HEK293 (cell line): ENCODE measurements at regions not wholly inside any gene's neighbourhood (a gene's known extent, or its start where the extent isn't known, plus 50 kb on each side); places are given as distances from the start of the nearest gene placed in this dataset.

Experiments used
- KLF8 ChIP-seq: fragments of 450-650 bp; formaldehyde crosslinking; IDR thresholded peaks from 2 replicates; pipeline ENCODE4 v1.5.1; 2016; ENCODE audit warnings: missing biosample characterization, missing genetic modification characterization
- ZNF138 ChIP-seq: fragments of 450-650 bp; formaldehyde crosslinking; IDR thresholded peaks from 2 replicates; pipeline ENCODE4 v1.5.1; 2016; ENCODE audit warnings: missing biosample characterization, missing genetic modification characterization, borderline replicate concordance
- ZNF274 ChIP-seq, 2 experiments: fragments of 200-500 bp in 1 of 2; fragments of 450-650 bp in 1 of 2; sonication (Bioruptor generic) in 1 of 2; formaldehyde crosslinking in 1 of 2; IDR thresholded peaks; 2 replicates each; pipeline versions ENCODE4 v1.5.1 to v1.6.1; 2014 to 2016; ENCODE audit warnings: borderline replicate concordance in 1 of 2, inconsistent platforms in 1 of 2, low read length in 1 of 2, missing biosample characterization in 1 of 2, missing genetic modification characterization in 1 of 2
- TF ChIP-seq, protein P1 (sequence below): fragments of 450-650 bp; formaldehyde crosslinking; IDR thresholded peaks from 2 replicates; pipeline ENCODE4 v1.5.1; 2016; ENCODE audit warnings: missing biosample characterization, missing genetic modification characterization

DNA sequence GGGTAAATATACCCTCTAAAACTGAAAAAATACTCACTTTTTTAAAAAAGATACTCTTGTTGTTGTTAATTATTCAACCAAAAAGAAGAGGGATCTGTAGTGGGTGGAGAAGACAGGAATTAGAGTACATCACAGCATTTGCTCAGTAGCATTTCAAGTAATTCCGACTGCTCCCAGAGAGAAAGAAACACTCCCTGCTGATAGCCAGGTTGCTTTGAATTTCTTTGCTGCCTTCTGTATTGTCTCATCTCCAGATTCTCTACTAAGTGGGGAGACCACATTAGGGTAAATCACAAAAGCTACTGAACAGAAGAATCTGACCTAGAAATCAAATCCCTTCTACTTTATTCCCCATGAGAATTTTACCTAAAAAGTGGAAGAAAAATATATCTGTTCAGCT, 661.1 kb downstream of the BRINP3 start:
- TF ChIP-seq ZNF274 (IDR thresholded peaks at IDR 0.05; ENCODE audit: low read length) (no peak), ZNF274 (tag by site-specific recombination; IDR thresholded peaks at IDR 0.05; ENCODE audit: borderline replicate concordance) (no peak), KLF8 (no peak), ZNF138 (tag by site-specific recombination) (no peak)
- TF ChIP-seq, protein P1, sequence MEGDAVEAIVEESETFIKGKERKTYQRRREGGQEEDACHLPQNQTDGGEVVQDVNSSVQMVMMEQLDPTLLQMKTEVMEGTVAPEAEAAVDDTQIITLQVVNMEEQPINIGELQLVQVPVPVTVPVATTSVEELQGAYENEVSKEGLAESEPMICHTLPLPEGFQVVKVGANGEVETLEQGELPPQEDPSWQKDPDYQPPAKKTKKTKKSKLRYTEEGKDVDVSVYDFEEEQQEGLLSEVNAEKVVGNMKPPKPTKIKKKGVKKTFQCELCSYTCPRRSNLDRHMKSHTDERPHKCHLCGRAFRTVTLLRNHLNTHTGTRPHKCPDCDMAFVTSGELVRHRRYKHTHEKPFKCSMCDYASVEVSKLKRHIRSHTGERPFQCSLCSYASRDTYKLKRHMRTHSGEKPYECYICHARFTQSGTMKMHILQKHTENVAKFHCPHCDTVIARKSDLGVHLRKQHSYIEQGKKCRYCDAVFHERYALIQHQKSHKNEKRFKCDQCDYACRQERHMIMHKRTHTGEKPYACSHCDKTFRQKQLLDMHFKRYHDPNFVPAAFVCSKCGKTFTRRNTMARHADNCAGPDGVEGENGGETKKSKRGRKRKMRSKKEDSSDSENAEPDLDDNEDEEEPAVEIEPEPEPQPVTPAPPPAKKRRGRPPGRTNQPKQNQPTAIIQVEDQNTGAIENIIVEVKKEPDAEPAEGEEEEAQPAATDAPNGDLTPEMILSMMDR, result no peak
